Hepatocyte (in vitro differentiated cells): ENCODE measurements at regions not wholly inside any gene's neighbourhood (a gene's known extent, or its start where the extent isn't known, plus 50 kb on each side); places are given as distances from the start of the nearest gene placed in this dataset.

Experiments used
- CTCF ChIP-seq: fragments of 200-600 bp; sonication (generic); IDR thresholded peaks from 2 replicates; pipeline ENCODE4 v1.5.1; 2016; ENCODE audit warnings: antibody characterized with exemption, mild to moderate bottlenecking; ENCODE audit not compliant: poor library complexity
- EZH2 ChIP-seq: fragments of 200-600 bp; sonication (generic); IDR thresholded peaks from 2 replicates; pipeline ENCODE4 v1.6.1; 2016; ENCODE audit warnings: antibody characterized with exemption, mild to moderate bottlenecking, borderline replicate concordance

DNA sequence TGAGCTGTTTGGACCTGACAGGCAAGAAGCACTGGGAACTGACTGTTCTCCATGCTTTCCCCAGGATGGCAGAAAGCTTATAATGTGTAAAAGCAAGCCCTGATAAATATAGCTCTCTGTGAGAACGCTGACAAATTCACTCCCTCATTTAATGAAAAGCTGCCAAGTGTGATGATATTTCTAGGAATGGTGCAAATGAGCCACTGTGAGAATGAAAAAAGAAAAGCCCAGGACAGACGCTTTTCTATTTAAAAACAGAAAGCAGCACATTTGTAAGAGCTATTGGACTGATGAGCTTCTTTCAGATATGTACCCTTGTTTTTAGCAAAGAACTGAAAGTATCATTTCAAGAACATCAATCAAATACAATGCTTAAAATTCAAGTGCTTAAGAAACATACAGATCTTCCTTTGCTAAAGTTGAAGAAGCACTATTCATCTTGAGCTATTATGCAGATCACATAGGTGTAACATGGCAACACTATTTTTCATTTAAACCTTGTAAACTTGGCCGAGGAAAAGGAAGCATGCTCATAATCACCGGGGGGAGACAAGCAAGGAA, 842.6 kb upstream of the ACO1 start:
- TF ChIP-seq CTCF (no peak), EZH2 (no peak)
